IMR-90 (cell line): ENCODE measurements at regions not wholly inside any gene's neighbourhood (a gene's known extent, or its start where the extent isn't known, plus 50 kb on each side); places are given as distances from the start of the nearest gene placed in this dataset.

Source experiments
- ATAC-seq: fragments of 200-7000 bp; cut with Tn5 transposase; 2 replicates; pipeline ENCODE4 v1.9.1; 2020; ENCODE audit warnings: low read depth, mild to moderate bottlenecking, moderate library complexity
- BruUV-seq: library from RNA; stranded (reverse); fragments of 400-500 nt; replicated peaks from 2 replicates; lab custom pipeline; 2021; lab: Mats Ljungman, UMichigan
- CTCF ChIA-PET: fragments of 300-600 bp; formaldehyde crosslinking; extraction: SDS; loops from one replicate; lab custom pipeline; 2021; ENCODE audit warnings: antibody characterized with exemption; lab: Yijun Ruan, JAX
- POLR2A ChIA-PET: fragments of 300-600 bp; sonication (Branson Sonifier 250); formaldehyde crosslinking; loops from one replicate; lab custom pipeline; 2022; ENCODE audit warnings: antibody characterized with exemption; ENCODE audit not compliant: unreplicated experiment; lab: Charles Lee
- DNase-seq: peaks from one replicate; pipeline ENCODE4 v3.0.0; 2013
- H2AFZ ChIP-seq: replicated peaks from 2 replicates; pipeline ENCODE3; 2013; ENCODE audit warnings: low read length, mild to moderate bottlenecking; ENCODE audit not compliant: poor library complexity
- H2AK5ac ChIP-seq: 2 replicates; pipeline ENCODE4 v1.6.1; 2013; ENCODE audit warnings: low read depth, low read length, inconsistent platforms
- H2AK9ac ChIP-seq: replicated peaks from 2 replicates; pipeline ENCODE3; 2013; ENCODE audit warnings: mild to moderate bottlenecking, low read depth, low read length, moderate library complexity; ENCODE audit not compliant: poor library complexity
- H2BK120ac ChIP-seq: 2 replicates; pipeline ENCODE4 v1.6.1; 2013; ENCODE audit warnings: low read depth, low read length, inconsistent platforms
- H2BK15ac ChIP-seq: 3 replicates; pipeline ENCODE4 v1.6.1; 2013; ENCODE audit warnings: low read depth, low read length, inconsistent platforms
- H2BK20ac ChIP-seq: 2 replicates; pipeline ENCODE4 v1.6.1; 2013; ENCODE audit warnings: low read depth, mild to moderate bottlenecking, inconsistent platforms, low read length, moderate library complexity
- H2BK5ac ChIP-seq: 2 replicates; pipeline ENCODE4 v1.6.1; 2013; ENCODE audit warnings: mild to moderate bottlenecking, low read depth, low read length, inconsistent platforms; ENCODE audit not compliant: poor library complexity, severe bottlenecking
- H3K14ac ChIP-seq: replicated peaks from 2 replicates; pipeline ENCODE4 v1.6.1; 2013; ENCODE audit warnings: low read depth, low read length, inconsistent platforms
- H3K18ac ChIP-seq: 2 replicates; pipeline ENCODE4 v1.6.1; 2013; ENCODE audit warnings: low read depth, low read length, control low read depth
- H3K23ac ChIP-seq: 2 replicates; pipeline ENCODE4 v1.6.1; 2013; ENCODE audit warnings: low read depth, low read length, inconsistent platforms
- H3K27ac ChIP-seq: 2 replicates; pipeline ENCODE4 v1.5.1; 2013; ENCODE audit warnings: mild to moderate bottlenecking, control low read depth, low read length; ENCODE audit not compliant: insufficient read depth
- H3K27me3 ChIP-seq: 2 replicates; pipeline ENCODE4 v1.6.1; 2013; ENCODE audit warnings: low read length; ENCODE audit not compliant: control insufficient read depth, insufficient read depth
- H3K36me3 ChIP-seq: 2 replicates; pipeline ENCODE4 v1.6.1; 2013; ENCODE audit warnings: low read length, mixed read lengths; ENCODE audit not compliant: control insufficient read depth, insufficient read depth
- H3K4ac ChIP-seq: 2 replicates; pipeline ENCODE4 v1.6.1; 2013; ENCODE audit warnings: low read depth, low read length, inconsistent platforms
- H3K4me1 ChIP-seq: 2 replicates; pipeline ENCODE4 v1.6.1; 2013; ENCODE audit warnings: low read length, mixed read lengths; ENCODE audit not compliant: control insufficient read depth, insufficient read depth
- H3K4me2 ChIP-seq: 2 replicates; pipeline ENCODE4 v1.6.1; 2013; ENCODE audit warnings: low read depth, mild to moderate bottlenecking, control low read depth, low read length, moderate library complexity
- H3K4me3 ChIP-seq: 2 replicates; pipeline ENCODE4 v1.5.1; 2013; ENCODE audit warnings: low read depth, mild to moderate bottlenecking, control low read depth, low read length, moderate library complexity; ENCODE audit not compliant: insufficient read depth
- H3K56ac ChIP-seq: 2 replicates; pipeline ENCODE4 v1.6.1; 2013; ENCODE audit warnings: low read length, inconsistent platforms; ENCODE audit not compliant: insufficient read depth; ENCODE audit errors: extremely low read depth
- H3K79me1 ChIP-seq, 2 experiments: 2 replicates each; pipeline ENCODE4 v1.6.1; 2013; ENCODE audit warnings: low read length in 2 of 2, inconsistent platforms in 1 of 2, low read depth in 1 of 2
- H3K9ac ChIP-seq: 2 replicates; pipeline ENCODE4 v1.6.1; 2013; ENCODE audit warnings: low read depth, low read length, control low read depth
- H3K9me1 ChIP-seq: 2 replicates; pipeline ENCODE4 v1.6.1; 2013; ENCODE audit warnings: low read length, inconsistent platforms; ENCODE audit not compliant: insufficient read depth
- H3K9me3 ChIP-seq: 2 replicates; pipeline ENCODE4 v1.6.1; 2013; ENCODE audit warnings: low read length; ENCODE audit not compliant: control insufficient read depth, insufficient read depth
- H4K20me1 ChIP-seq: 2 replicates; pipeline ENCODE4 v1.6.1; 2013; ENCODE audit warnings: low read length, inconsistent platforms; ENCODE audit not compliant: insufficient read depth
- H4K5ac ChIP-seq: 2 replicates; pipeline ENCODE4 v1.6.1; 2013; ENCODE audit warnings: mild to moderate bottlenecking, low read depth, low read length, control low read depth
- H4K8ac ChIP-seq, 2 experiments: 2 replicates each; pipeline ENCODE4 v1.6.1; 2013; ENCODE audit warnings: low read depth in 2 of 2, low read length in 2 of 2, control low read depth in 1 of 2, inconsistent platforms in 1 of 2
- H4K91ac ChIP-seq: 2 replicates; pipeline ENCODE4 v1.6.1; 2013; ENCODE audit warnings: low read depth, low read length, inconsistent platforms; ENCODE audit not compliant: insufficient read depth
- BHLHE40 ChIP-seq: fragments of 150-350 bp; IDR thresholded peaks from 2 replicates; pipeline ENCODE4 v1.6.1; 2016; ENCODE audit warnings: mild to moderate bottlenecking, low read depth, low read length
- CHD1 ChIP-seq: IDR thresholded peaks from 2 replicates; pipeline ENCODE4 v1.6.1; 2012; ENCODE audit warnings: low read depth, low read length, improper control_type of control experiment
- CTCF ChIP-seq: conservative IDR thresholded peaks from 2 replicates; pipeline ENCODE4 v1.5.1; 2012; ENCODE audit warnings: mild to moderate bottlenecking, low read depth, low read length, improper control_type of control experiment
- ELK1 ChIP-seq: fragments of 150-350 bp; IDR thresholded peaks from 2 replicates; pipeline ENCODE4 v1.6.1; 2016; ENCODE audit warnings: low read depth, mild to moderate bottlenecking, low read length, moderate library complexity, borderline replicate concordance
- FOS ChIP-seq: fragments of 150-350 bp; IDR thresholded peaks from 2 replicates; pipeline ENCODE4 v1.6.1; 2016; ENCODE audit warnings: low read depth, low read length
- POLR2A ChIP-seq: IDR thresholded peaks from 2 replicates; pipeline ENCODE4 v1.6.1; 2012; ENCODE audit warnings: mild to moderate bottlenecking, low read depth, low read length
- RAD21 ChIP-seq: IDR thresholded peaks from 2 replicates; pipeline ENCODE4 v1.6.1; 2012; ENCODE audit warnings: low read length, improper control_type of control experiment
- SMC3 ChIP-seq: fragments of 150-350 bp; IDR thresholded peaks from 2 replicates; pipeline ENCODE4 v1.6.1; 2016; ENCODE audit warnings: low read depth, mild to moderate bottlenecking, antibody characterized with exemption, low read length, moderate library complexity
- WGBS, 2 experiments: methylation state at CpG; one replicate each; pipeline versions ENCODE4 v1.1.5 to v1.1.7; 2013; ENCODE audit warnings: missing lambda C conversion rate in 2 of 2; ENCODE audit not compliant: insufficient read length in 1 of 2; ENCODE audit errors: extremely low coverage in 2 of 2; 5-methylcytosine and 5-hydroxymethylcytosine counted together
- dilution Hi-C: fragments of 300-500 bp; cut with HindIII; formaldehyde crosslinking; loops from one replicate; pipeline ENCODE4 v1.14.3; 2018; ENCODE audit warnings: low sequenced_read_pairs; ENCODE audit not compliant: unreplicated experiment
- in situ Hi-C: fragments of 300-500 bp; cut with MboI; formaldehyde crosslinking; loops from 3 replicates; pipeline ENCODE4 v1.14.3; 2019; ENCODE audit warnings: low sequenced_read_pairs, inconsistent platforms, mixed read lengths
- intact Hi-C: fragments of 100-400 bp; cut with micrococcal nuclease; formaldehyde crosslinking; loops from 2 replicates; pipeline ENCODE4 v1.10.0; 2022

GRCh38 chr2:56981554-56981953 lies 797.8 kb downstream of the CCDC85A start:
- no peak overlapping the region for H4K5ac ChIP-seq
- DNase-seq: no peak

More at GRCh38 chr2:56981554-56981953, 797.8 kb downstream of the CCDC85A start:
- H2BK120ac ChIP-seq: no peak overlapping the region
- POLR2A ChIA-PET: no interaction called here
- no peaks in the 10 kb centered on the region for H3K36me3 ChIP-seq
- no peak overlapping the region for H2AK9ac ChIP-seq
- in situ Hi-C loops: no loop called here
- H2AK5ac ChIP-seq: no peak overlapping the region
- no peaks in the 10 kb centered on the region for H4K20me1 ChIP-seq
- CTCF ChIA-PET: no interaction called here
- H3K4ac ChIP-seq: no peak overlapping the region
- H3K79me1 ChIP-seq: no peaks in the 10 kb centered on the region
- H2BK5ac ChIP-seq: no peak overlapping the region
- no peak overlapping the region for H3K9ac ChIP-seq
- intact Hi-C loops: no loop called here
- no peaks in the 10 kb centered on the region for H3K4me1 ChIP-seq
- BruUV-seq: no TSS peak
- no peak overlapping the region for H2AFZ ChIP-seq
- no peak overlapping the region for H4K91ac ChIP-seq
- H3K27ac ChIP-seq: no peak overlapping the region
- no peak overlapping the region for H3K4me2 ChIP-seq
- no peak overlapping the region for H4K8ac ChIP-seq
- H3K56ac ChIP-seq: no peak overlapping the region
- no peak overlapping the region for H3K4me3 ChIP-seq
- H3K23ac ChIP-seq: no peak overlapping the region
- H3K14ac ChIP-seq: no peak overlapping the region
- H3K9me3 ChIP-seq: peaks cover 12% of the 10 kb centered on the region
- H3K9me1 ChIP-seq: no peaks in the 10 kb centered on the region
- no peaks in the 10 kb centered on the region for H3K27me3 ChIP-seq
- dilution Hi-C loops: no loop called here
- no peak overlapping the region for H3K18ac ChIP-seq
- TF ChIP-seq CTCF (no peak), BHLHE40 (no peak), FOS (no peak), ELK1 (no peak), CHD1 (no peak), POLR2A (no peak), RAD21 (no peak), SMC3 (no peak)
- WGBS, 2 experiments: no CpG with 5 or more reads among the region's 4 CpGs
- ATAC-seq: no peak
- H2BK20ac ChIP-seq: no peak overlapping the region
- no peak overlapping the region for H2BK15ac ChIP-seq
